ENCODE measurements at regions not wholly inside any gene's neighbourhood (a gene's known extent, or its start where the extent isn't known, plus 50 kb on each side); places are given as distances from the start of the nearest gene placed in this dataset.

DNA sequence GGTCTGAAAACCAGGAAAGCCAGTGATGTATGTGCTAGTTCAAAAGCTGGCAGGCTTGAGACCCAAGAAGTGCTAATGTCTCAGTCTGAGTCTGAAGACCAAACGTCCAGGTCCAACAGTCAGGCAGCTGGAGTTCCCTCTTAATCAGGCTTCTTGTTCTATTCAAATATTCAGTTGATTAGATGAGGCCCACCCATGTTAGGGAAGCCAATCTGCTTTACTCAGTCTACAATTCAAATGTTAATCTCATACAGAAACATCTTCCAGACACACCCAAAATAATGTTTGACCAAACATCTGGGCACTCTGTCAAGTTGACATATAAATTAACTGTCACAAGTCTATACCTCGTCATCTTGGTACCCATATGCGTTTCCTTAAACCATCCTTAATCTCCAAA lies 72.4 kb upstream of the IL2 start:
- Histone ChIP-seq H3K27ac (no peak overlapping the region), H3K9me3 (ENCODE audit: severe bottlenecking) (no peaks in the 10 kb centered on the region), H3K27me3 (ENCODE audit: insufficient read depth, low read depth, severe bottlenecking) (no peaks in the 10 kb centered on the region), H3K4me3 (ENCODE audit: low read depth, low read length) (no peak overlapping the region), H3K36me3 (no peaks in the 10 kb centered on the region)
- TF ChIP-seq, protein P1, sequence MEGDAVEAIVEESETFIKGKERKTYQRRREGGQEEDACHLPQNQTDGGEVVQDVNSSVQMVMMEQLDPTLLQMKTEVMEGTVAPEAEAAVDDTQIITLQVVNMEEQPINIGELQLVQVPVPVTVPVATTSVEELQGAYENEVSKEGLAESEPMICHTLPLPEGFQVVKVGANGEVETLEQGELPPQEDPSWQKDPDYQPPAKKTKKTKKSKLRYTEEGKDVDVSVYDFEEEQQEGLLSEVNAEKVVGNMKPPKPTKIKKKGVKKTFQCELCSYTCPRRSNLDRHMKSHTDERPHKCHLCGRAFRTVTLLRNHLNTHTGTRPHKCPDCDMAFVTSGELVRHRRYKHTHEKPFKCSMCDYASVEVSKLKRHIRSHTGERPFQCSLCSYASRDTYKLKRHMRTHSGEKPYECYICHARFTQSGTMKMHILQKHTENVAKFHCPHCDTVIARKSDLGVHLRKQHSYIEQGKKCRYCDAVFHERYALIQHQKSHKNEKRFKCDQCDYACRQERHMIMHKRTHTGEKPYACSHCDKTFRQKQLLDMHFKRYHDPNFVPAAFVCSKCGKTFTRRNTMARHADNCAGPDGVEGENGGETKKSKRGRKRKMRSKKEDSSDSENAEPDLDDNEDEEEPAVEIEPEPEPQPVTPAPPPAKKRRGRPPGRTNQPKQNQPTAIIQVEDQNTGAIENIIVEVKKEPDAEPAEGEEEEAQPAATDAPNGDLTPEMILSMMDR (IDR thresholded peaks at IDR 0.05; ENCODE audit: low read depth, low read length) = no peak
- DNase-seq = no peak

DNA sequence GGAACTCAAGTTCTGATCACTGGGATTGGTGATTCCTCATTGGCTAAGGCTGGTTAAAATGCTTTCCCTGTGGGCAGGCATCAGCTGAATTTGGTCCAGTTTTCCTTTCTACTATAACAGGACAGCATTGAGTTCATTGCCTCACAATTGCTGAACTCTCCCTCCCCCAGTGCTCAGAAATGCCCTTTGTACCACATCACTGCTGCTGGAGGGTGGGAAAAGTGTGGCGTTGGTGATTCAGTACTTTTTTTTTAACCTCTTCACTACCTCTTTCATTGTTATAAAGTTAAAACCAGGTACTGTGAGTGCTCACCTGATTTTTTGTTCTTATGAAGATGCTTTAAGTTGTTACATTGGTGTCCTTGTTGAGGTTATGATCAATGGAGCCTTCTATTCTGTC lies 69.3 kb upstream of the IL2 start:
- H3K27me3 ChIP-seq (ENCODE audit: insufficient read depth, low read depth, severe bottlenecking) = no peaks in the 10 kb centered on the region
- no peak for DNase-seq
- H3K27ac ChIP-seq = no peak overlapping the region
- H3K4me3 ChIP-seq (ENCODE audit: low read depth, low read length) = no peak overlapping the region
- no peaks in the 10 kb centered on the region for H3K9me3 ChIP-seq (ENCODE audit: severe bottlenecking)
- TF ChIP-seq, protein P1 (IDR thresholded peaks at IDR 0.05; ENCODE audit: low read depth, low read length) = no peak
- no peaks in the 10 kb centered on the region for H3K36me3 ChIP-seq

DNA sequence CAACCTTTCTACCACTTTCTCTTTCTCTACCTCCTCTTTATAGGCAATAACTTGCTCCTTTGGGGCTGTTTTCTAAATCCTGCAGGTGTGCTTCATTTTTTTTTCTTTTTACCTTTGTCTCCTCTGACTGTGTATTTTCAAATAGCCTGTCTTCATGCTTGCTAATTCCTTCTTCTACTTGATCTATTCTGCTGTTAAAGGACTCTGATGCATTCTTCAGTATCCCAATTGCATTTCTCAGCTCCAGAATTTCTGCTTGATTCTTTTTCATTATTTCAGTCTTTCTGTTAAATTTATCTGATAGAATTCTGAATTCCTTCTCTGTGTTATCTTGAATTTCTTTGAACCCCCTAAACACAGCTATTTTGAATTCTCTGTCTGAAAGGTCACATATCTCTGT lies 67.7 kb upstream of the IL2 start:
- no peaks in the 10 kb centered on the region for H3K9me3 ChIP-seq (ENCODE audit: severe bottlenecking)
- H3K4me3 ChIP-seq (ENCODE audit: low read depth, low read length) = no peak overlapping the region
- no peaks in the 10 kb centered on the region for H3K27me3 ChIP-seq (ENCODE audit: insufficient read depth, low read depth, severe bottlenecking)
- H3K27ac ChIP-seq = no peak overlapping the region
- DNase-seq = no peak
- TF ChIP-seq, protein P1 (IDR thresholded peaks at IDR 0.05; ENCODE audit: low read depth, low read length) = no peak
- H3K36me3 ChIP-seq = no peaks in the 10 kb centered on the region

DNA sequence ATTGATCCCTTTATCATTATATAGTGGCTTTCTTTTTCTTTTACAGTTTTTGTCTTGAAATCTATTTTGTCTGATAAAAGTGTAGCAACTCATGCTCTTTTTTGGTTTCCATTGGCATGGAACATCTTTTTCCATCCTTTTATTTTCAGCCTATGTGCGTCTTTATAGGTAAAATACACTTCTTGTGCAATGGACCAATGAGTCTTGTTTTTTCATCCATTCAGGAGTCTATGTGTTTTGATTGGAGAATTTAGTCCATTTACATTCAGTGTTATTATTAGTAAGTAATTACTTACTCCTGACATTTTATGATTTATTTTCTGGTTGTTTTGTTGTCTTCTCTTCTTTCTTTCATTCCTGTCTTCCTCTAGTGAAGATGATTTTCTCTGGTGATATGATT lies 66.4 kb upstream of the IL2 start:
- Histone ChIP-seq H3K27ac (no peak overlapping the region), H3K9me3 (ENCODE audit: severe bottlenecking) (no peaks in the 10 kb centered on the region), H3K36me3 (no peaks in the 10 kb centered on the region), H3K4me3 (ENCODE audit: low read depth, low read length) (no peak overlapping the region), H3K27me3 (ENCODE audit: insufficient read depth, low read depth, severe bottlenecking) (no peaks in the 10 kb centered on the region)
- DNase-seq = no peak
- TF ChIP-seq, protein P1 (IDR thresholded peaks at IDR 0.05; ENCODE audit: low read depth, low read length) = no peak

DNA sequence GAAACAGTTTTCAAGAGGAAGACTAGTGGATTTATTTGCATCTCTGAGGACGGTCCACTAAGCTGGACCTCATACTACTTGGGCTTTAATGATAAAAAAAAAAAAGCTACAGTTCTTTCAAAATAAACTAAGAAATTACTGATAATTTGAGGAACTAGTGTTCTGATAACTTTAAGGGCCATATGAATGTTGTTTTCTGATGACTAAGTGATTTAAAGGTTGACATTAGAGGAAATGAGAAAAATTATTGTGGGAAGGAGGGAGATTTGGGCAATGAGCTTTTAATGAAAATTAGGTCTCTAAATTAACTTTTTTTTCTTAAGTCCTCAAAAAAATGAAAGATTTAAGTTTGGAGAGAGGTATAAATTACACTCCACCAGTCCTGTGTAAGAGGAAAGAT lies 60.8 kb upstream of the IL2 start:
- Histone ChIP-seq H3K9me3 (ENCODE audit: severe bottlenecking) (no peaks in the 10 kb centered on the region), H3K27ac (no peak overlapping the region), H3K4me3 (ENCODE audit: low read depth, low read length) (no peak overlapping the region), H3K27me3 (ENCODE audit: insufficient read depth, low read depth, severe bottlenecking) (no peaks in the 10 kb centered on the region), H3K36me3 (no peaks in the 10 kb centered on the region)
- TF ChIP-seq, protein P1 (IDR thresholded peaks at IDR 0.05; ENCODE audit: low read depth, low read length) = no peak
- DNase-seq = no peak

DNA sequence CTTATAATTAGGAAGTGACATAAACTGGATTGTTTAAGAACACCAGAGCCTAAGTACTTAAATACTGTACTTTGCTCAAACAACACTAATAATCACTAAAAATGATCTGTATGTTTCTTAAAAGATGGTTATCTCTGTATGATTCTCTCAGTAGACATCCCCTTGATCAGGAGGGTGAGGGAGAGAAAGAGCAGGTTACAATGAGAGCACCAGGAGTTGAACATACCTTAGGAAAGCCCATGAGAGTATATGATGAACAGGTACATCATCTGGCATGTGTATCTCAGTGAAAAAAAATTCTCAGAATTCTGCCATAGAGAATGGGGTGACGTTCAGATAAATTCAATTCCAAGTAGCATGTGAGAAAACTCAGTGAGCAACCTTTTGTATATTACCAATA lies 59.9 kb upstream of the IL2 start:
- Histone ChIP-seq H3K27ac (no peak overlapping the region), H3K4me3 (ENCODE audit: low read depth, low read length) (no peak overlapping the region), H3K9me3 (ENCODE audit: severe bottlenecking) (no peaks in the 10 kb centered on the region), H3K36me3 (no peaks in the 10 kb centered on the region), H3K27me3 (ENCODE audit: insufficient read depth, low read depth, severe bottlenecking) (no peaks in the 10 kb centered on the region)
- TF ChIP-seq, protein P1 (IDR thresholded peaks at IDR 0.05; ENCODE audit: low read depth, low read length) = no peak
- no peak for DNase-seq

Measured in WERI-Rb-1 (cell line).